H9 (cell line): ENCODE measurements at regions not wholly inside any gene's neighbourhood (a gene's known extent, or its start where the extent isn't known, plus 50 kb on each side); places are given as distances from the start of the nearest gene placed in this dataset.
"Not testable (repeated sequence)": the region's sequence is repeated elsewhere in the genome, so short reads cannot be mapped to it uniquely, and the experiment has no call there.

Experiments used
- DNase-seq: peaks from one replicate; pipeline ENCODE4 v3.0.0-alpha.2; 2017
- H2AFZ ChIP-seq: one replicate; pipeline ENCODE4 v1.6.1; 2013; ENCODE audit warnings: mild to moderate bottlenecking, low read length, control low read depth, moderate library complexity
- H2AK5ac ChIP-seq: 2 replicates; pipeline ENCODE4 v1.6.1; 2013; ENCODE audit warnings: low read length, control low read depth, mixed read lengths; ENCODE audit not compliant: insufficient read length
- H2BK120ac ChIP-seq: one replicate; pipeline ENCODE4 v1.6.1; 2013; ENCODE audit warnings: low read depth, mild to moderate bottlenecking, low read length, control low read depth, inconsistent platforms; ENCODE audit not compliant: poor library complexity, severe bottlenecking
- H2BK12ac ChIP-seq: 2 replicates; pipeline ENCODE4 v1.6.1; 2013; ENCODE audit warnings: low read length, control low read depth, mixed read lengths, low read depth; ENCODE audit not compliant: insufficient read length
- H2BK15ac ChIP-seq: 2 replicates; pipeline ENCODE4 v1.6.1; 2013; ENCODE audit warnings: low read depth, low read length, control low read depth
- H2BK20ac ChIP-seq: one replicate; pipeline ENCODE4 v1.6.1; 2013; ENCODE audit warnings: low read depth, mild to moderate bottlenecking, low read length, control low read depth, inconsistent platforms; ENCODE audit not compliant: poor library complexity, severe bottlenecking
- H2BK5ac ChIP-seq: 2 replicates; pipeline ENCODE4 v1.6.1; 2013; ENCODE audit warnings: low read length, control low read depth, mixed read lengths; ENCODE audit not compliant: insufficient read length
- H3K14ac ChIP-seq: 2 replicates; pipeline ENCODE4 v1.6.1; 2013; ENCODE audit warnings: low read length, control low read depth; ENCODE audit not compliant: insufficient read depth
- H3K18ac ChIP-seq: 2 replicates; pipeline ENCODE4 v1.6.1; 2013; ENCODE audit warnings: low read depth, mild to moderate bottlenecking, mixed read lengths, low read length, control low read depth; ENCODE audit not compliant: insufficient read length
- H3K23ac ChIP-seq: 2 replicates; pipeline ENCODE4 v1.6.1; 2013; ENCODE audit warnings: low read length, control low read depth, mixed read lengths, low read depth; ENCODE audit not compliant: insufficient read length
- H3K23me2 ChIP-seq: 2 replicates; pipeline ENCODE4 v1.6.1; 2013; ENCODE audit warnings: low read depth, mild to moderate bottlenecking, mixed read lengths, low read length, control low read depth; ENCODE audit not compliant: insufficient read length, poor library complexity, severe bottlenecking
- H3K27ac ChIP-seq: 2 replicates; pipeline ENCODE4 v1.5.1; 2013; ENCODE audit warnings: low read length, control low read depth, mixed read lengths, low read depth; ENCODE audit not compliant: insufficient read length
- H3K27me3 ChIP-seq: 2 replicates; pipeline ENCODE4 v1.6.1; 2013; ENCODE audit warnings: low read length, control low read depth, inconsistent platforms; ENCODE audit not compliant: insufficient read depth
- H3K4ac ChIP-seq: 2 replicates; pipeline ENCODE4 v1.6.1; 2013; ENCODE audit warnings: low read depth, mild to moderate bottlenecking, control low read depth, inconsistent platforms, low read length, moderate library complexity
- H3K4me1 ChIP-seq: 2 replicates; pipeline ENCODE4 v1.6.1; 2013; ENCODE audit warnings: low read length, control low read depth, inconsistent platforms; ENCODE audit not compliant: insufficient read depth
- H3K4me2 ChIP-seq: 2 replicates; pipeline ENCODE4 v1.6.1; 2013; ENCODE audit warnings: low read length, control low read depth, mixed read lengths; ENCODE audit not compliant: insufficient read length, insufficient read depth
- H3K56ac ChIP-seq: 2 replicates; pipeline ENCODE4 v1.6.1; 2013; ENCODE audit warnings: low read depth, mild to moderate bottlenecking, mixed read lengths, low read length, control low read depth; ENCODE audit not compliant: insufficient read length
- H3K79me1 ChIP-seq: 2 replicates; pipeline ENCODE4 v1.6.1; 2013; ENCODE audit warnings: low read depth, mild to moderate bottlenecking, moderate library complexity, low read length, control low read depth, inconsistent platforms; ENCODE audit not compliant: insufficient read depth, poor library complexity, severe bottlenecking
- H3K79me2 ChIP-seq: 2 replicates; pipeline ENCODE4 v1.6.1; 2013; ENCODE audit warnings: low read length, control low read depth, inconsistent platforms; ENCODE audit not compliant: insufficient read depth
- H3K9ac ChIP-seq: 2 replicates; pipeline ENCODE4 v1.6.1; 2013; ENCODE audit warnings: low read length, control low read depth, mixed read lengths; ENCODE audit not compliant: insufficient read length; ENCODE audit errors: extremely low read depth
- H3K9me3 ChIP-seq: one replicate; pipeline ENCODE4 v1.6.1; 2013; ENCODE audit warnings: low read depth, low read length, inconsistent platforms; ENCODE audit not compliant: control insufficient read depth
- H3T11ph ChIP-seq: one replicate; pipeline ENCODE4 v1.6.1; 2013; ENCODE audit warnings: mild to moderate bottlenecking, low read length, control low read depth, inconsistent platforms
- H4K20me1 ChIP-seq: one replicate; pipeline ENCODE4 v1.6.1; 2013; ENCODE audit not compliant: control insufficient read depth, insufficient read length, insufficient read depth
- H4K5ac ChIP-seq: 2 replicates; pipeline ENCODE4 v1.6.1; 2013; ENCODE audit warnings: low read depth, mild to moderate bottlenecking, mixed read lengths, low read length, control low read depth; ENCODE audit not compliant: insufficient read length
- H4K8ac ChIP-seq: replicated peaks from 2 replicates; pipeline ENCODE4 v1.6.1; 2013; ENCODE audit warnings: low read length, control low read depth, mixed read lengths, low read depth; ENCODE audit not compliant: insufficient read length
- H4K91ac ChIP-seq: 2 replicates; pipeline ENCODE4 v1.6.1; 2013; ENCODE audit warnings: low read depth, mild to moderate bottlenecking, moderate library complexity, mixed read lengths, low read length, control low read depth; ENCODE audit not compliant: insufficient read length
- H3K27ac Mint-ChIP-seq, 3 experiments: 2 replicates in 2 of 3; 3 replicates in 1 of 3; pipeline ENCODE4 v1.8.0; 2020 to 2021; ENCODE audit warnings: mixed read lengths in 3 of 3, mild to moderate bottlenecking in 1 of 3, moderate library complexity in 1 of 3
- H3K27me3 Mint-ChIP-seq: 2 replicates; pipeline ENCODE4 v1.8.0; 2021; ENCODE audit warnings: low read depth, mild to moderate bottlenecking, moderate library complexity, mixed read lengths
- H3K36me3 Mint-ChIP-seq, 3 experiments: 2 replicates in 2 of 3; 3 replicates in 1 of 3; pipeline ENCODE4 v1.8.0; 2020 to 2021; ENCODE audit warnings: low read depth in 3 of 3, mixed read lengths in 3 of 3; ENCODE audit not compliant: insufficient read depth in 1 of 3
- H3K4me1 Mint-ChIP-seq, 2 experiments: 2 replicates each; pipeline ENCODE4 v1.8.0; 2020; ENCODE audit warnings: mixed read lengths in 2 of 2
- H3K4me3 Mint-ChIP-seq, 2 experiments: 2 replicates in 1 of 2; 3 replicates in 1 of 2; pipeline ENCODE4 v1.8.0; 2020 to 2021; ENCODE audit warnings: mild to moderate bottlenecking in 2 of 2, mixed read lengths in 2 of 2, moderate library complexity in 1 of 2
- H3K9me3 Mint-ChIP-seq, 2 experiments: 2 replicates in 1 of 2; 3 replicates in 1 of 2; pipeline ENCODE4 v1.8.0; 2020; ENCODE audit warnings: mild to moderate bottlenecking in 2 of 2, mixed read lengths in 2 of 2, moderate library complexity in 1 of 2
- CTCF ChIP-seq: fragments of 200-600 bp; sonication (generic); conservative IDR thresholded peaks from 3 replicates; pipeline ENCODE4 v1.8.0; 2021; ENCODE audit warnings: antibody characterized with exemption, mild to moderate bottlenecking
- WGBS: extraction: QIAGEN DNeasy Blood & Tissue Kit; methylation state at CpG from one replicate; pipeline ENCODE4 v1.1.7; 2013; ENCODE audit warnings: missing lambda C conversion rate, low lambda C conversion rate, mixed read lengths; ENCODE audit not compliant: insufficient read length; ENCODE audit errors: extremely low coverage; 5-methylcytosine and 5-hydroxymethylcytosine counted together

- H3K4me2 ChIP-seq = no peak overlapping the region
- H3K23me2 ChIP-seq = no peaks in the 10 kb centered on the region
- no peak overlapping the region for H4K5ac ChIP-seq
- no peak overlapping the region for H3K27ac Mint-ChIP-seq
- no peak overlapping the region for H4K8ac ChIP-seq
- H3K9me3 Mint-ChIP-seq = peaks cover 0 to 2% of the 10 kb centered on the region in 2 experiments; a peak in 1 of 5 replicates
- no peak overlapping the region for H2BK12ac ChIP-seq
- H3K18ac ChIP-seq = no peak overlapping the region
- no peak overlapping the region for H4K91ac ChIP-seq
- no peaks in the 10 kb centered on the region for H3K9me3 ChIP-seq
- no peak overlapping the region for H2AK5ac ChIP-seq
- H3K4me1 ChIP-seq = no peaks in the 10 kb centered on the region
- H3K36me3 Mint-ChIP-seq = no peaks in the 10 kb centered on the region
- H2BK15ac ChIP-seq = no peak overlapping the region
- no peak for DNase-seq
- H3K4ac ChIP-seq = no peak overlapping the region
- no peak overlapping the region for H3K14ac ChIP-seq
- H2AFZ ChIP-seq = no peak overlapping the region
- H3K56ac ChIP-seq = no peak overlapping the region
- H3K23ac ChIP-seq = no peak overlapping the region
- TF ChIP-seq CTCF = no peak
- H3T11ph ChIP-seq = no peak overlapping the region
- no peak overlapping the region for H2BK5ac ChIP-seq
- no peak overlapping the region for H3K9ac ChIP-seq
- H3K4me1 Mint-ChIP-seq = no peaks in the 10 kb centered on the region
- WGBS = no CpG with 5 or more reads among the region's 1 CpG
- H3K79me2 ChIP-seq = no peaks in the 10 kb centered on the region
- H2BK20ac ChIP-seq = no peak overlapping the region
- no peak overlapping the region for H2BK120ac ChIP-seq
- H3K4me3 Mint-ChIP-seq = no peak overlapping the region
- no peaks in the 10 kb centered on the region for H3K27me3 Mint-ChIP-seq
- no peaks in the 10 kb centered on the region for H4K20me1 ChIP-seq
- H3K79me1 ChIP-seq = no peaks in the 10 kb centered on the region
- no peak overlapping the region for H3K27ac ChIP-seq
- H3K27me3 ChIP-seq = no peaks in the 10 kb centered on the region
Measured at GRCh38 chr21:23152130-23152529, 2153.9 kb downstream of the NCAM2 start.

GRCh38 chr21:23153842-23154241, 2155.6 kb downstream of the NCAM2 start:
- H2BK120ac ChIP-seq, H3K4ac ChIP-seq, H2BK20ac ChIP-seq, H4K91ac ChIP-seq, H3K18ac ChIP-seq, H3K23me2 ChIP-seq, H4K20me1 ChIP-seq, H3K9ac ChIP-seq, H3K23ac ChIP-seq, H3K27ac ChIP-seq, H3K14ac ChIP-seq, H4K8ac ChIP-seq, H3K27me3 ChIP-seq, H3K79me2 ChIP-seq, H2AK5ac ChIP-seq, H3K56ac ChIP-seq, H3K9me3 ChIP-seq, H2BK5ac ChIP-seq, H3T11ph ChIP-seq, H3K27me3 Mint-ChIP-seq, H3K79me1 ChIP-seq, H3K4me2 ChIP-seq, H3K4me3 Mint-ChIP-seq, H3K9me3 Mint-ChIP-seq, H3K4me1 ChIP-seq, H2BK15ac ChIP-seq, H2BK12ac ChIP-seq, H3K36me3 Mint-ChIP-seq, H4K5ac ChIP-seq, H3K27ac Mint-ChIP-seq, H3K4me1 Mint-ChIP-seq, H2AFZ ChIP-seq, DNase-seq: not testable (repeated sequence)
- WGBS = no CpG with 5 or more reads among the region's 3 CpGs
